ENCODE measurements at regions not wholly inside any gene's neighbourhood (a gene's known extent, or its start where the extent isn't known, plus 50 kb on each side); places are given as distances from the start of the nearest gene placed in this dataset.

- POLR2A ChIA-PET (ENCODE audit: low non-redundant PET) = interaction anchor here (0.6 kb wide), 1 partner anchor 22 kb away, joined by 4 read pairs; no protein-coding TSS in a partner anchor
- no peak for TF ChIP-seq CTCF (conservative IDR thresholded peaks at IDR 0.05; ENCODE audit: low read depth, low read length)
- TF ChIP-seq EZH2 (IDR thresholded peaks at IDR 0.05; ENCODE audit: borderline replicate concordance, low read depth, low read length, poor library complexity, severe bottlenecking) = no peak
- Histone ChIP-seq H3K27ac (ENCODE audit: low read depth, low read length, poor library complexity, severe bottlenecking) (no peak overlapping the region), H3K4me1 (ENCODE audit: insufficient read depth, low read length, poor library complexity, severe bottlenecking) (no peaks in the 10 kb centered on the region), H3K4me3 (ENCODE audit: low read depth, low read length, poor library complexity, severe bottlenecking) (no peak overlapping the region), H3K36me3 (ENCODE audit: insufficient read depth, low read length, poor library complexity, severe bottlenecking) (no peaks in the 10 kb centered on the region), H3K9me3 (ENCODE audit: low read depth, low read length, poor library complexity, severe bottlenecking) (no peaks in the 10 kb centered on the region), H3K27me3 (replicated peaks; ENCODE audit: insufficient read depth, low read depth, low read length, poor library complexity) (peaks cover 39% of the 10 kb centered on the region)
- no peak for DNase-seq (ENCODE audit: low spot score)
- CTCF ChIA-PET = no interaction called here
- intact Hi-C loops (cut with micrococcal nuclease; ENCODE audit: unreplicated experiment) = no loop called here
- BruUV-seq (replicated peaks) = no TSS peak
Observed at GRCh38 chr18:22546905-22547570, 129.3 kb upstream of the CTAGE1 start.

- DNase-seq (ENCODE audit: low spot score) = no peak
- H3K36me3 ChIP-seq (ENCODE audit: insufficient read depth, low read length, poor library complexity, severe bottlenecking) = no peaks in the 10 kb centered on the region
- no peaks in the 10 kb centered on the region for H3K4me1 ChIP-seq (ENCODE audit: insufficient read depth, low read length, poor library complexity, severe bottlenecking)
- POLR2A ChIA-PET (ENCODE audit: low non-redundant PET) = no interaction called here
- no peak overlapping the region for H3K27ac ChIP-seq (ENCODE audit: low read depth, low read length, poor library complexity, severe bottlenecking)
- no TSS peak for BruUV-seq (replicated peaks)
- CTCF ChIA-PET = no interaction called here
- H3K4me3 ChIP-seq (ENCODE audit: low read depth, low read length, poor library complexity, severe bottlenecking) = no peak overlapping the region
- intact Hi-C loops (cut with micrococcal nuclease; ENCODE audit: unreplicated experiment) = no loop called here
- no peaks in the 10 kb centered on the region for H3K9me3 ChIP-seq (ENCODE audit: low read depth, low read length, poor library complexity, severe bottlenecking)
- TF ChIP-seq EZH2 (IDR thresholded peaks at IDR 0.05; ENCODE audit: borderline replicate concordance, low read depth, low read length, poor library complexity, severe bottlenecking) (no peak), CTCF (conservative IDR thresholded peaks at IDR 0.05; ENCODE audit: low read depth, low read length) (no peak)
- peaks cover 39% of the 10 kb centered on the region for H3K27me3 ChIP-seq (replicated peaks; ENCODE audit: insufficient read depth, low read depth, low read length, poor library complexity)
Observed at GRCh38 chr18:22547807-22548561, 130.3 kb upstream of the CTAGE1 start.

GRCh38 chr18:22549260-22549937, 131.7 kb upstream of the CTAGE1 start:
- intact Hi-C loops (cut with micrococcal nuclease; ENCODE audit: unreplicated experiment) = no loop called here
- BruUV-seq (replicated peaks) = no TSS peak
- no peaks in the 10 kb centered on the region for H3K4me1 ChIP-seq (ENCODE audit: insufficient read depth, low read length, poor library complexity, severe bottlenecking)
- H3K4me3 ChIP-seq (ENCODE audit: low read depth, low read length, poor library complexity, severe bottlenecking) = no peak overlapping the region
- TF ChIP-seq CTCF (conservative IDR thresholded peaks at IDR 0.05; ENCODE audit: low read depth, low read length) = no peak
- no peak for TF ChIP-seq EZH2 (IDR thresholded peaks at IDR 0.05; ENCODE audit: borderline replicate concordance, low read depth, low read length, poor library complexity, severe bottlenecking)
- CTCF ChIA-PET = no interaction called here
- H3K9me3 ChIP-seq (ENCODE audit: low read depth, low read length, poor library complexity, severe bottlenecking) = no peaks in the 10 kb centered on the region
- POLR2A ChIA-PET (ENCODE audit: low non-redundant PET) = no interaction called here
- H3K36me3 ChIP-seq (ENCODE audit: insufficient read depth, low read length, poor library complexity, severe bottlenecking) = no peaks in the 10 kb centered on the region
- DNase-seq (ENCODE audit: low spot score) = no peak
- no peak overlapping the region for H3K27ac ChIP-seq (ENCODE audit: low read depth, low read length, poor library complexity, severe bottlenecking)
- H3K27me3 ChIP-seq (replicated peaks; ENCODE audit: insufficient read depth, low read depth, low read length, poor library complexity) = peaks cover 38% of the 10 kb centered on the region
